NCI-H748 (cell line): ENCODE measurements at regions not wholly inside any gene's neighbourhood (a gene's known extent, or its start where the extent isn't known, plus 50 kb on each side); places are given as distances from the start of the nearest gene placed in this dataset.
A peak's percentile ranks its signal among the peaks of the same experiment; 100 is the strongest.

Experiments used
- DNase-seq: peaks from one replicate; lab custom pipeline; 2025; ENCODE audit not compliant: unreplicated experiment; lab: John Stamatoyannopoulos, UW

GRCh38 chr1:213702703-213703102 is 285.1 kb upstream of the PROX1 start:
- DNase-seq = no peak

DNA sequence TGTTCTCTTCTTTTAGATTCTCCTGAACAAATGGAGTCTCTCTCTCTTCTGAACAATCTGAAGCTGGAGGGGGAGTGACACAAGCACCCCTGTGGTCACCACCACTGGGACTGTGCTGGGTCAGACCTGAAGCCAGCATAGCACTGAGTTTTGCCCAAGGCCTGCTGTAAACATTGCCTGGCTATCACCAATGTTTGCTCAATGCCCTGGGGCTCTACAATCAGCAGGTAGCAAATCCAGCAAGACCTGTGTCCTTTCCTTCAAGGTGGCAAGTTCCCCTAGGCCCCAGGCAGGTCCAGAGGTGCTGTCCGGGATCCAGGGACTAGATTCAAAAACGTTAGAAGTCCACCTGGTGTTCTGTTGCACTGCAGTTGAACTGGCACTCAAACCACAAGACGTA is 282.8 kb upstream of the PROX1 start:
- no peak for DNase-seq

DNA sequence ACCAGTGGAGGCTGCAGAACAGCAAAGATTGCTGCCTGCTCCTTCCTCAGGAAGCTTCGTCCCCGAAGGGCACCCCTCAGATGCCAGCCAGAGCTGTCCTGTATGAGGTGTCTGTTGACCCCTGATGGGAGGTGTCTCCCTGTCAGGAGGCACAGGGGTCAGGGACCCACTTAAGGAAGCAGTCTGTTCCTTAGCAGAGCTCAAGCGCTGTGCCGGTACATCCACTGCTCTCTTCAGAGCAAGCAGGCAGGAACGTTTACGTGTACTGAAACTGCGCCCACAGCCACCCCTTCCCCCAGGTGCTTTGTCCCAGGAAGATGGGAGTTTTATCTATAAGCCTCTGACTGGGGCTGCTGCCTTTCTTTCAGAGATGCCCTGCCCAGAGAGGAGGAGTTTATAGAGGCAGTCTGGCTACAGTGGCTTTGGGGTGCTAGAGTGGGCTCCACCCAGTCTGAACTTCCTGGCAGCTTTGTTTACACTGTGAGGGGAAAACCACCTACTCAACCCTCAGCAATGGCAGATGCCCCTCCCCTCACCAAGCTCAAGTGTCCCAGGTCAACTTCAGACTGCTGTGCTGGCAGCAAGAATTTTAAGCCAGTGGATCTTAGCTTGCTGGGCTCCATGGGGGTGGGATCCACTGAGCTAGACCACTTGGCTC is 275.8 kb upstream of the PROX1 start:
- DNase-seq = peak; percentile 55

- DNase-seq = peak; percentile 94
Observed at GRCh38 chr1:213714645-213715044, 273.1 kb upstream of the PROX1 start.

- no peak for DNase-seq
Observed at GRCh38 chr1:213715182-213715581, 272.6 kb upstream of the PROX1 start.

DNA sequence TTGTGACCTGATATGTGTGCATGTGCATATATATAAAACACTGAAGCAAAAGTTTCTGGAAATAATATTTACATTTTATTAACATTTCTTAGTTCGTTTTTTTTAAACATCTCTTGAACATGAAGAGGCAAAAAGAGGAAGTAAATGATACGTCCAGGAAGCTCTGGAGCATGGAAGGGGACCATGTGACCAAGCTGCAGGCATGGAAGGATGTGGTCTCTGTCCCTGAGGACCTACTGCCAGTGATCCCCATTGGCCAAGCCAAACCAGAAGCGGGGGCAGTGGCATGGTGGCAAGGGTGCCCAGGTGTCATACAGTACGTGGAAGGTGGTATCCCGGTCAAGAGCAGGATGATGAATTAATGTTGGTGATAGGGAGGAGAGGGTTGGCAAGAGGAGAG is 268.3 kb upstream of the PROX1 start:
- no peak for DNase-seq

DNA sequence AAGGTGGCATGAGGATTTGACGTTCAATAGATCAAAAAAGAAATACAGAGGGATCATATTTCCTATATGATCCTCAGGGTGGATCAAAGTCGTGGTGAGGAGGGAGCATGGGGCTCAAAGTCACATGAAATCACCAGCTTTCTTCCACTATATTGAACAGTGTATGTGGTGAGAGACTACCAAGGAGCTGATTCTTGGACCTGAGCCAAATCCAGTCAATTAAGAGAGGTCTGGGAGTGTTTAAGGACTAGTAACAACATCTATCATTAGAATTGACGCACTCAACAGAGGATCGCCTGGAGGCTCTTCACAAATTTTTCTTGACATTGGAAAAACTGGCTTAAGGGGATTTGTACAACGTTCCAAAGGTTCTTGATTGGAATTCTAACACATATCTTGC is 267.7 kb upstream of the PROX1 start:
- DNase-seq = peak; percentile 86

GRCh38 chr1:213723187-213723586 is 264.6 kb upstream of the PROX1 start:
- DNase-seq = no peak

- DNase-seq = no peak
Observed at GRCh38 chr1:213724640-213725536, 262.9 kb upstream of the PROX1 start.

DNA sequence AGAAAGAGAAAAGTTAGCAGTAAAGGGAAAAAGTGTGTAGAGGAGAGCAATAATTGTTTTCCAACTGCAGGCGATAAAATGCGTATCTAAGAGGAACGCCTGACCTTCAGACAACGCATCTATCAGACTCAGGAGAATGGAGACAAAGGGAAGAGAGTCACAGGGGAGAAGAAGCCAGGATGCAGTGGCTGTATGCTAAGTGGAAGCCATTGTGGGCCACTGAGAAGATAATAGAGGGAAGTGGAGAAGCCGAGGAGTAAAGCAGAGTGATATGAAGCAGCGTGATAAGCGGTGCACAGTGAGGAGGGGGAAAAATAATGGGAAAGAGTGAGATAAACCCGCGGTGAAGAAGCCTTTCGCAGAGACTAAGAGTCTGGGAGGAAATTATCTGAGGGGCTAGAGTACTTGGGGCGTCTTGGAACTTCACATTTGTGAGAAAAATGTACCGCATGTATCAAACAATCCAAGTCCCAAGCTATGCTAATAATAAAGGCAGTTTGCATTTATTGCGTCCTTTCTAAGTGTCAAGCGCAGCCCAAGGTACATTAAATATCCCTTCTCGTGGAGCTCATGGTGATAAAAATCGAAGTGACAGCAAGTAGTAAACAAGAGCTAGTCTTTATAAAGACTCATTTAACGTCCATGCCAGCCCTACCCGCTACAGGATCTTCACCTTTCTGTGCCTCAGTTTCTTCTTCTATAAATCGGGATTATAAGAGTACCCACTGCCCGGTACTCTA is 259.8 kb upstream of the PROX1 start:
- DNase-seq = no peak

DNA sequence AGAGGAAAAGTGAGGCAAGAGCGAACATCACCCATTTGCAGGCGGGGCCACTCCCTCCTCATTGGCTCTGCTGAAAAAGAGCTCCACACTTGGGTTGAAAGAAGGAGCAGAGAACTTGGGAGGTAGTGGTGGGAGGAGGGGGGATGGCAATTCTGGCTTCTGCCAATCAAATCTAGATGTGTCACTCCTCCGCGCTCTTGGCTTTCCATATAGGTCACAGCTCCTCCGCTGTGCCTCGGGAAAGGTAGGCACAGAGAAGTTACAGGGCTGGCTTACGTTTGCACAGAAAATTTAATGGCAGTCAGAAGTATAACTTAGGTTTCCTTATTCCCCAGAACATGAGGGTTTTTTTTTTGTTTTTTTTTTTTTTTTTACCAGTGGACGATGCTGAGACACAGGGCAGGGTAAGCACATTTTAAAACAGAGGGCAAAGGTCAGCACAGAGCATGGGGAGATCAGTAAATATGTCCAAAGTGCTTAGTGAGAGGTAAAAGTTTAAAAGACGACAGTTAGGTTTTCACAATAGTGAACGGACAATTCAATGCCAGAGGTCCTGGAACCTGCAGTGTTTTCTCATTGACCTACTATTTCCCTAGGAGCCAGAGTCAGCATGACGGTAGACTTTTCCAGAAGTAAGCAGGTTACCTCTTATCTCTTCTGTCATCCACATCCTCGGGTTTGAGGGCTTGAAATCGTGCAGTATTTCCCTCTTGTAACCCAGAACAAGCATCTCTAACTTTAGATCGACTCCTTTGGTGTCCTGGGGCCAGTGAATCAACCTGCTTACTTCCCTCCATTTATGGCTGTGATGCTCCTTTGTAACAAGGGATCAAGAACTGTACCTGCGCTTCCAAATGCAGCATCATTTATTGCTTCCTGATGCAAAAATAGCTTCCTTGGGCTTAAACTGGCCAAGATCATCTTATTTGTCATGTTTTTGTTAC is 258.9 kb upstream of the PROX1 start:
- no peak for DNase-seq

GRCh38 chr1:213733705-213734104 is 254.1 kb upstream of the PROX1 start:
- no peak for DNase-seq

GRCh38 chr1:213737398-213738035 is 250.3 kb upstream of the PROX1 start:
- DNase-seq = no peak

DNA sequence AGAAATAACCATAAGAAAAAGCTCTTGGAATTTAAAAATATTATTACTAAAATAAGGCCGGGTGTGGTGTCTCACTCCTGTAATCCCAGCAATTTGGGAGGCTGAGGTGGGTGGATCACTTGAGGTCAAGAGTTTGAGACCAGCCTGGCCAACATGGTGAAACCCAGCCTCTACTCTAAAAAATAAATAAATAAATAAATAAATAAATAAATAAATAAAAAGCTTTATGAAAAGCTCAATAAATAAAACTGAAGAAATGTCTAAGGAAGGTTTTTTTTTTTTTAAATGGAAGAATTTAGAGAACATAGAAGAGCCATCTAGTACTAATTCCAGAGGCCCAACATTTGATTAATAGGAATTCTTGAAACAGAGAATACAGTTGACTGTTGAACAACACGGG is 249.1 kb upstream of the PROX1 start:
- DNase-seq = no peak

GRCh38 chr1:213742992-213743391 is 244.8 kb upstream of the PROX1 start:
- no peak for DNase-seq

DNA sequence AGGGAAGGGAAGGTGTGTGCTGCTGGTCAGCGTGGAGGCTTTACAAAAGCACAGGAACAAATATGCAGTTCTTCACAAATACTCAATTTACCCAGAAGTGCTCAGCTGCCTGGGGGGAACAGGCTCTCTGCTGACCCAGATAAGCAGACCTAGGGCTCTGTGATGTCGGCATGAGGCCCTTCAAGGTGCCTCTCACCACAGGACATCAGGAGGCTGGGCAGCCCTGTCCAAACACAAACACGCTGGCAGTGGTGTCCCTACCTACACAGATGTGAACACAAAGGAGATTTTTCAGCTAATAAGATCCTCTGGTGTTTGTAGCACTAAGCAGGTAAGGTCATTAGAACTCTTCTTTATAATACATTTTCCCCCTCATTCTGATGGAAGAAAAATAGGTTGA is 243.0 kb upstream of the PROX1 start:
- DNase-seq = peak; percentile 42

GRCh38 chr1:213745451-213745850 is 242.3 kb upstream of the PROX1 start:
- DNase-seq = no peak

GRCh38 chr1:213749558-213749957 is 238.2 kb upstream of the PROX1 start:
- DNase-seq = no peak

GRCh38 chr1:213750231-213751063 is 237.3 kb upstream of the PROX1 start:
- DNase-seq = peak; percentile 4
